HepG2 (cell line): ENCODE measurements at regions not wholly inside any gene's neighbourhood (a gene's known extent, or its start where the extent isn't known, plus 50 kb on each side); places are given as distances from the start of the nearest gene placed in this dataset.

ENCODE experiments used
- BHLHE40 ChIP-seq: IDR thresholded peaks from 2 replicates; pipeline ENCODE4 v1.6.1; 2011; ENCODE audit warnings: low read length, improper control_type of control experiment
- CEBPB ChIP-seq: IDR thresholded peaks from 2 replicates; pipeline ENCODE4 v1.6.1; 2011; ENCODE audit warnings: low read depth, low read length, improper control_type of control experiment, borderline replicate concordance
- CSRNP1 ChIP-seq: sonication (generic); formaldehyde crosslinking; IDR thresholded peaks from 2 replicates; pipeline ENCODE4 v1.8.1; 2023; ENCODE audit warnings: mild to moderate bottlenecking, missing genetic modification reagents
- CTCF ChIP-seq: sonication (generic); formaldehyde crosslinking; IDR thresholded peaks from 2 replicates; pipeline ENCODE4 v1.5.0; 2020; ENCODE audit warnings: mild to moderate bottlenecking, missing genetic modification reagents, moderate library complexity
- FOSL2 ChIP-seq: sonication (generic); formaldehyde crosslinking; IDR thresholded peaks from 2 replicates; pipeline ENCODE4 v1.4.0; 2020; ENCODE audit warnings: missing genetic modification reagents
- PRDM4 ChIP-seq: sonication (generic); formaldehyde crosslinking; IDR thresholded peaks from 2 replicates; pipeline ENCODE4 v1.9.0; 2021; ENCODE audit warnings: missing genetic modification reagents, borderline replicate concordance
- ZMYM4 ChIP-seq: sonication (generic); formaldehyde crosslinking; IDR thresholded peaks from 2 replicates; pipeline ENCODE4 v1.8.1; 2023; ENCODE audit warnings: mild to moderate bottlenecking, missing genetic modification reagents
- ZNF557 ChIP-seq: sonication (generic); formaldehyde crosslinking; IDR thresholded peaks from 2 replicates; pipeline ENCODE4 v1.4.0; 2020; ENCODE audit warnings: missing genetic modification reagents
- ZNF709 ChIP-seq: sonication (generic); formaldehyde crosslinking; IDR thresholded peaks from 2 replicates; pipeline ENCODE4 v1.5.0; 2020; ENCODE audit warnings: mild to moderate bottlenecking, missing genetic modification reagents

- TF ChIP-seq CTCF (CRISPR knock-in tag) = no peak
- no peak for TF ChIP-seq FOSL2 (CRISPR knock-in tag)
- TF ChIP-seq ZMYM4 (CRISPR knock-in tag) = no peak
- no peak for TF ChIP-seq ZNF557 (CRISPR knock-in tag)
- no peak for TF ChIP-seq BHLHE40
- TF ChIP-seq PRDM4 (CRISPR knock-in tag) = no peak
- no peak for TF ChIP-seq CSRNP1 (CRISPR knock-in tag)
- no peak for TF ChIP-seq CEBPB
- no peak for TF ChIP-seq ZNF709 (CRISPR knock-in tag)
Measured at GRCh38 chr1:189500778-189501177, 976.9 kb downstream of the BRINP3 start.
